Tibial artery (tissue), 4 donors: ENCODE measurements at regions not wholly inside any gene's neighbourhood (a gene's known extent, or its start where the extent isn't known, plus 50 kb on each side); places are given as distances from the start of the nearest gene placed in this dataset.

ENCODE experiments used
- DNase-seq, 2 donors: peaks; one replicate each; pipeline ENCODE4 v3.0.0-alpha.2; 2019
- H3K27ac ChIP-seq, 2 donors: fragments of 200-600 bp; sonication (generic) in 1 of 2; 1 replicate in 1 of 2; 2 replicates in 1 of 2; pipeline ENCODE4 v1.5.1; 2018 to 2019; ENCODE audit warnings: mild to moderate bottlenecking in 1 of 2
- H3K27me3 ChIP-seq, 2 donors: fragments of 200-600 bp; sonication (generic) in 1 of 2; one replicate each; pipeline versions ENCODE4 v1.5.1 to v1.6.0; 2016 to 2019
- H3K36me3 ChIP-seq, 3 donors: fragments of 200-600 bp; sonication (generic) in 2 of 3; one replicate each; pipeline ENCODE4 v1.5.1; 2016 to 2019; ENCODE audit warnings: mild to moderate bottlenecking in 2 of 3
- H3K4me1 ChIP-seq, 4 donors: fragments of 200-600 bp; sonication (generic) in 2 of 4; 1 replicate in 3 of 4; 2 replicates in 1 of 4; pipeline ENCODE4 v1.5.1; 2016 to 2019
- H3K4me3 ChIP-seq, 2 donors: fragments of 200-600 bp; sonication (generic) in 1 of 2; 1 replicate in 1 of 2; 2 replicates in 1 of 2; pipeline ENCODE4 v1.5.1; 2018 to 2019; ENCODE audit warnings: mild to moderate bottlenecking in 2 of 2
- H3K9me3 ChIP-seq, 3 donors: fragments of 200-600 bp; sonication (generic) in 1 of 3; one replicate each; pipeline ENCODE4 v1.5.1; 2016 to 2019
- intact Hi-C: fragments of 100-400 bp; cut with DNase I; formaldehyde crosslinking; loops from one replicate; pipeline ENCODE4 v1.15.0; 2023; ENCODE audit warnings: low total_unique reads
- TF ChIP-seq, protein P1 (sequence below), 2 experiments: fragments of 200-600 bp in 1 of 2; fragments of 450-650 bp in 1 of 2; IDR thresholded peaks; one replicate each; pipeline ENCODE4 v1.5.1; 2017 to 2019; ENCODE audit warnings: antibody characterized with exemption in 2 of 2, mild to moderate bottlenecking in 1 of 2, moderate library complexity in 1 of 2

DNA sequence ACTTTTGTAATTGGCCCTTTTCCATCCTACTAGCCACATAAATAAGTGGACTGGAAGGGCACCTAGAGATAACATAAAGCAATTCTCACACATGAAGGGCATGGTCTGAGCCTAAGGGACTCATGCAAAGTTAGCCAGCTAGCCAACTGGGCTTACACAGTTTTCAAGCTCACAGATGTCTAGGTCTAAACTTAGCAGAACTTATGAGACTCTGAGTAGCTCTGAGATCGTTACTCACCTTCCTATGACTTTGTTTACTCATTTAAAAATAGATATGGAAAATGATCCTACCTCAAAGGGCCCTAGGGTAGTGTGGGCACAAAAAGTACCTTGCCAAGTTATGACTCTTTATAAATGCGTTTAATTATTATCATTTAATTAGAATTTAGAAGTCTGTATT, 410.4 kb upstream of the MPDZ start:
- TF ChIP-seq, protein P1, sequence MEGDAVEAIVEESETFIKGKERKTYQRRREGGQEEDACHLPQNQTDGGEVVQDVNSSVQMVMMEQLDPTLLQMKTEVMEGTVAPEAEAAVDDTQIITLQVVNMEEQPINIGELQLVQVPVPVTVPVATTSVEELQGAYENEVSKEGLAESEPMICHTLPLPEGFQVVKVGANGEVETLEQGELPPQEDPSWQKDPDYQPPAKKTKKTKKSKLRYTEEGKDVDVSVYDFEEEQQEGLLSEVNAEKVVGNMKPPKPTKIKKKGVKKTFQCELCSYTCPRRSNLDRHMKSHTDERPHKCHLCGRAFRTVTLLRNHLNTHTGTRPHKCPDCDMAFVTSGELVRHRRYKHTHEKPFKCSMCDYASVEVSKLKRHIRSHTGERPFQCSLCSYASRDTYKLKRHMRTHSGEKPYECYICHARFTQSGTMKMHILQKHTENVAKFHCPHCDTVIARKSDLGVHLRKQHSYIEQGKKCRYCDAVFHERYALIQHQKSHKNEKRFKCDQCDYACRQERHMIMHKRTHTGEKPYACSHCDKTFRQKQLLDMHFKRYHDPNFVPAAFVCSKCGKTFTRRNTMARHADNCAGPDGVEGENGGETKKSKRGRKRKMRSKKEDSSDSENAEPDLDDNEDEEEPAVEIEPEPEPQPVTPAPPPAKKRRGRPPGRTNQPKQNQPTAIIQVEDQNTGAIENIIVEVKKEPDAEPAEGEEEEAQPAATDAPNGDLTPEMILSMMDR (IDR thresholded peaks at IDR 0.05): no peak
- no peaks in the 10 kb centered on the region for H3K36me3 ChIP-seq
- intact Hi-C loops: no loop called here
- H3K9me3 ChIP-seq: no peaks in the 10 kb centered on the region
- H3K27ac ChIP-seq: no peak overlapping the region
- DNase-seq: no peak
- H3K4me1 ChIP-seq: peaks cover 0 to 7% (median 3%) of the 10 kb centered on the region in 4 donors
- no peak overlapping the region for H3K4me3 ChIP-seq
- no peaks in the 10 kb centered on the region for H3K27me3 ChIP-seq

DNA sequence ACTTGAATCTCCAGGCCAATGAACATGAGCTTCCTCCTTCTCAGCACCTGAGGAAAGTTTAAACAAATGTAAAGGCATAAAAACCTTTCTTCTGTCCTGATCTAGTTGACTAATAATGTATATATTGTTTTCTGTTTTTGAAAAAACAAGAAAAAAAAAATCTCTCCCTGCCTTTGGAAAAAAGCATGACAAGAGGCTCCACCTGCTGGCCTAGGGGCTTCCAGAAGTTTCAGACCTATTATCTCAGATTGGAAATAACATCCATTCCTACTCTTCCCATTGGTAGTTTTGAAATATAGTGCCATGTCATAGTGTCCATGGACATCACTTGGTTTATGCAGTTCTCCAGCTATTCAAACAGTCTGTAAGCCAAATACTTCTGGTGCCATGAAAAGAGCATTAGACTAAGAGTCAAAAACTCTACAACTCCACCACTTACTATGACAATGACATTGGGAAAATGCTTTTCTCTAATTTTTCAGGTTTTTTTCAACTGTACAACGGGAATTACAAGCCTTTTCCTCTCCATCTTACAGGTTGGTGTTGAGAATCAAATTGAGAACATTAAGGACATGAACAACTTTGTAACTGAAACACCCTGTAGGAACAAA, 409.6 kb upstream of the MPDZ start:
- no peak overlapping the region for H3K27ac ChIP-seq
- intact Hi-C loops: no loop called here
- H3K27me3 ChIP-seq: no peaks in the 10 kb centered on the region
- no peaks in the 10 kb centered on the region for H3K36me3 ChIP-seq
- H3K4me3 ChIP-seq: no peak overlapping the region
- H3K4me1 ChIP-seq: peaks cover 0 to 7% (median 3%) of the 10 kb centered on the region in 4 donors
- no peaks in the 10 kb centered on the region for H3K9me3 ChIP-seq
- no peak for DNase-seq
- TF ChIP-seq, protein P1 (IDR thresholded peaks at IDR 0.05): peak; percentile 31 to 40

DNA sequence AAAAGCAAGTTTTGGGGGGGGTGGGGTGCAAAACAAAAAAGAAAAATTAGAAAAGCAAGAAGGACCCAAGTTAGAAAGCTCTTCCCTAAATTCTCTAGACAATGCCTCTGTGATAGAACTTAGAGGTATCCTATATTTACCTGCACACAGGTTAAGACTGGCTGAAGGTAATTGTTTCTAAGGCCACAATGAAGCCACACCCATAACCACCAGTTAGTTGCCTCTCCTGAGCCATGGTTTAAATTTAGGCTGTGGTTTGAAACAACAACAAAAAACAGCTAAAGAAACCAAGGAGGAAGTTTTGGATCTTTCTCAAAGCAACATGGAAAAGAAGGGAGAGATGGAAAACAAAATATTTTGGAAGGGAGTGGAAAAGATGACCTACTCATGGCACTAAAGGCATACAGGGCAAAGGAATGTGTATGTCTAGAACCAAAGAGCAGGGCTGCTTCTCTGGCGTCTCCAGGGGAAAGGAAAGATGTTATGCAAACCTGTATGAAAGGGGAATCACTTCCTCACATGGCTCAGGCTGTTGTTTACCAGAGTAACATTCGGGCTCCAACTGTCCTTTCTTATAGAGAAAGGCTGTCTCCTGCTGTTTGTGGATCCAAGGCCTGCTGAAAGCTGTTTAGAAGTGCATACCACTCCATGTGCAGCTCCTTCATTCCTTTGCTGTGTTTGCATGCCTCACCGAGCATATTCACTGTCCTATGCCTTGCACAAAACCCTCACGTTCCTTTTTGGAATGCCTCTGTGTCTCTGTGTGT, 408.9 kb upstream of the MPDZ start:
- no peak overlapping the region for H3K4me3 ChIP-seq
- TF ChIP-seq, protein P1 (IDR thresholded peaks at IDR 0.05): no peak
- H3K9me3 ChIP-seq: no peaks in the 10 kb centered on the region
- H3K27ac ChIP-seq: peak overlapping the region in 1 of 2 donors; percentile 30
- no peaks in the 10 kb centered on the region for H3K27me3 ChIP-seq
- H3K36me3 ChIP-seq: no peaks in the 10 kb centered on the region
- DNase-seq: no peak
- H3K4me1 ChIP-seq: peaks cover 0 to 7% (median 3%) of the 10 kb centered on the region in 4 donors
- intact Hi-C loops: no loop called here

DNA sequence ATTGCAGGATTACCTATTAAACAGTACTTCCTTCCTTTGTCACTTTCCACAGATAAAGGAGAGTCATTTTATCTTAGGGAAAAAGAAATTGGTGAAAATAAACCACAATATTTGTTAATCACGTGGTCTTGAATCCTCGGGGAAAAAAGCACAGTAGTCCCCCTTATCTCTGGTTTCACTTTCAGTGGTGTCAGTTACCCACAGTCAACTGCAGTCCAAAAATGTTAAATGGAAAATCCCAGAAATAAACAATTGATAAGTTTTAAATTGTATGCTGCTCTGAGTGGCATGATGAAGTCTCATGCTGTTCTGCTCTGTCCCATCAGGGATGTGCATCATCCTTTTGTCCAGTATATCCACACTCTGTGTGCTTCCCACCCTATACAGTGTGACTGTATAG, 405.2 kb upstream of the MPDZ start:
- no peak for DNase-seq
- TF ChIP-seq, protein P1 (IDR thresholded peaks at IDR 0.05): no peak
- H3K4me1 ChIP-seq: peaks cover 0 to 7% (median 3%) of the 10 kb centered on the region in 4 donors
- H3K27ac ChIP-seq: no peak overlapping the region
- H3K4me3 ChIP-seq: no peak overlapping the region
- no peaks in the 10 kb centered on the region for H3K36me3 ChIP-seq
- intact Hi-C loops: no loop called here
- no peaks in the 10 kb centered on the region for H3K27me3 ChIP-seq
- H3K9me3 ChIP-seq: peaks cover 0 to 4% (median 0%) of the 10 kb centered on the region in 3 donors

DNA sequence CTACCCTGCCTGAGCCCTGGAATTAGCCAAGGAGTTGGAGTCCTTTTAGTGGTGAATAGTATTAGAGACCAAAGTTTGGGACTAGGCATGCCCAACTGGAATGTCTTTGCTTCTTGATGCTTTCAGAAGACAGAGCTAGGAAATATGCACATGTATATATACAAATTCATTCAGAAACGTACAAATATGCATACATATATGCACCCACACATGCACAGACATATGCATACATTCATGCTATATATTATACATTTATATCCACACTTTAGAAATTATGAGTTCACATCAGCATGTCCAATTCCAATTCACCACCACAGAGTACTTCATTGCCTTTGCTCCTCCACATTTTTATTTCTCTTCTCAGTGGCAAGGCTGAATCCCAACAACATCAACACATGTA, 398.3 kb upstream of the MPDZ start:
- Histone ChIP-seq H3K4me1 (no peaks in the 10 kb centered on the region), H3K27ac (no peak overlapping the region), H3K36me3 (no peaks in the 10 kb centered on the region), H3K4me3 (no peak overlapping the region), H3K9me3 (peaks cover 0 to 4% (median 0%) of the 10 kb centered on the region in 3 donors), H3K27me3 (no peaks in the 10 kb centered on the region)
- TF ChIP-seq, protein P1 (IDR thresholded peaks at IDR 0.05): no peak
- DNase-seq: no peak
- intact Hi-C loops: no loop called here
